H1 (cell line): ENCODE measurements at regions not wholly inside any gene's neighbourhood (a gene's known extent, or its start where the extent isn't known, plus 50 kb on each side); places are given as distances from the start of the nearest gene placed in this dataset.
A peak's percentile ranks its signal among the peaks of the same experiment; 100 is the strongest.

Source experiments
- CTCF ChIA-PET: fragments of 300-600 bp; sonication (Branson Sonifier 250); formaldehyde crosslinking; loops from one replicate; lab custom pipeline; 2021; ENCODE audit not compliant: partially characterized antibody; lab: Charles Lee
- POLR2A ChIA-PET: fragments of 300-600 bp; sonication (Branson Sonifier 250); formaldehyde crosslinking; loops from one replicate; lab custom pipeline; 2021; ENCODE audit warnings: inconsistent platforms; ENCODE audit not compliant: partially characterized antibody; lab: Charles Lee
- DNase-seq, 2 experiments: peaks; one replicate each; pipeline versions ENCODE4 v3.0.0 to v3.0.0-alpha.2; 2010 to 2022; ENCODE audit warnings: low spot score in 2 of 2, low read depth in 1 of 2, mixed read lengths in 1 of 2
- FAIRE-seq: peaks from 2 replicates; lab custom pipeline; 2011; peaks lifted over from hg19 to GRCh38; lab: Jason Lieb, UNC
- H2AFZ ChIP-seq: 2 replicates; pipeline ENCODE4 v1.8.1; 2012; ENCODE audit warnings: low read length, inconsistent platforms
- H2AK5ac ChIP-seq: 2 replicates; pipeline ENCODE4 v1.6.1; 2013; ENCODE audit warnings: low read depth, low read length
- H2BK120ac ChIP-seq: replicated peaks from 2 replicates; pipeline ENCODE3; 2013; ENCODE audit warnings: low read depth, low read length, inconsistent platforms
- H2BK12ac ChIP-seq: 2 replicates; pipeline ENCODE4 v1.6.1; 2013; ENCODE audit warnings: low read depth, low read length
- H2BK15ac ChIP-seq: 2 replicates; pipeline ENCODE4 v1.6.1; 2013; ENCODE audit warnings: low read length
- H2BK20ac ChIP-seq: 2 replicates; pipeline ENCODE4 v1.6.1; 2013; ENCODE audit warnings: low read length
- H2BK5ac ChIP-seq: 2 replicates; pipeline ENCODE4 v1.6.1; 2013; ENCODE audit warnings: low read depth, low read length
- H3K14ac ChIP-seq: 2 replicates; pipeline ENCODE4 v1.6.1; 2013; ENCODE audit warnings: inconsistent platforms; ENCODE audit not compliant: insufficient read length
- H3K18ac ChIP-seq: 2 replicates; pipeline ENCODE4 v1.6.1; 2013; ENCODE audit warnings: low read length; ENCODE audit errors: extremely low read depth
- H3K23ac ChIP-seq: 2 replicates; pipeline ENCODE4 v1.6.1; 2013; ENCODE audit warnings: inconsistent platforms; ENCODE audit not compliant: insufficient read length
- H3K23me2 ChIP-seq: 2 replicates; pipeline ENCODE4 v1.6.1; 2013; ENCODE audit warnings: low read depth, low read length
- H3K27ac ChIP-seq: 2 replicates; pipeline ENCODE4 v1.6.1; 2011; ENCODE audit warnings: low read depth, low read length, inconsistent platforms
- H3K27me3 ChIP-seq, 4 experiments: replicated peaks in 1 of 4; 1 replicate in 1 of 4; 2 replicates in 3 of 4; pipeline versions ENCODE4 v1.6.1 to v1.8.1; 2011 to 2013; ENCODE audit warnings: low read length in 3 of 4, mild to moderate bottlenecking in 3 of 4, inconsistent platforms in 2 of 4, mixed read lengths in 2 of 4, moderate library complexity in 1 of 4; ENCODE audit not compliant: control insufficient read depth in 3 of 4, insufficient read depth in 3 of 4; ENCODE audit errors: extremely low read depth in 1 of 4
- H3K36me3 ChIP-seq, 4 experiments: 2 replicates each; pipeline versions ENCODE4 v1.6.1 to v1.8.1; 2011 to 2013; ENCODE audit warnings: mild to moderate bottlenecking in 4 of 4, low read length in 3 of 4, moderate library complexity in 2 of 4, control low read depth in 1 of 4, inconsistent platforms in 1 of 4; ENCODE audit not compliant: insufficient read depth in 4 of 4, control insufficient read depth in 2 of 4
- H3K4ac ChIP-seq: replicated peaks from 2 replicates; pipeline ENCODE3; 2013; ENCODE audit warnings: low read length, low read depth, mixed read lengths, inconsistent platforms; ENCODE audit not compliant: insufficient read length
- H3K4me1 ChIP-seq, 4 experiments: replicated peaks in 1 of 4; 1 replicate in 1 of 4; 2 replicates in 3 of 4; pipeline versions ENCODE4 v1.6.1 to v1.8.1; 2011 to 2013; ENCODE audit warnings: low read length in 3 of 4, inconsistent platforms in 2 of 4, mixed read lengths in 1 of 4; ENCODE audit not compliant: insufficient read depth in 4 of 4, control insufficient read depth in 3 of 4
- H3K4me2 ChIP-seq, 2 experiments: 2 replicates each; pipeline versions ENCODE4 v1.6.1 to v1.8.1; 2011 to 2013; ENCODE audit warnings: low read depth in 2 of 2, low read length in 2 of 2, control low read depth in 1 of 2, inconsistent platforms in 1 of 2, mild to moderate bottlenecking in 1 of 2; ENCODE audit not compliant: insufficient read depth in 1 of 2
- H3K4me3 ChIP-seq, 4 experiments: fragments of 200-600, 300-600 bp in 1 of 4; sonication (generic), shearing (Covaris generic), sonication (Bioruptor Twin) in 1 of 4; 2 replicates each; pipeline versions ENCODE4 v1.5.1 to v1.8.1; 2011 to 2016; ENCODE audit warnings: low read length in 4 of 4, low read depth in 3 of 4, control low read depth in 2 of 4, inconsistent platforms in 2 of 4, mild to moderate bottlenecking in 2 of 4, mixed read lengths in 1 of 4, moderate library complexity in 1 of 4; ENCODE audit not compliant: insufficient read depth in 2 of 4; ENCODE audit errors: extremely low read depth in 1 of 4
- H3K56ac ChIP-seq: replicated peaks from 2 replicates; pipeline ENCODE3; 2013; ENCODE audit warnings: low read depth, mild to moderate bottlenecking, mixed read lengths, low read length, inconsistent platforms; ENCODE audit not compliant: insufficient read length
- H3K79me1 ChIP-seq: 2 replicates; pipeline ENCODE4 v1.6.1; 2013; ENCODE audit warnings: low read depth, low read length, control low read depth
- H3K79me2 ChIP-seq, 2 experiments: 2 replicates each; pipeline versions ENCODE4 v1.6.1 to v1.8.1; 2012 to 2013; ENCODE audit warnings: low read length in 2 of 2, mild to moderate bottlenecking in 2 of 2, inconsistent platforms in 1 of 2; ENCODE audit not compliant: insufficient read depth in 2 of 2, control insufficient read depth in 1 of 2
- H3K9ac ChIP-seq, 4 experiments: replicated peaks in 1 of 4; 1 replicate in 1 of 4; 2 replicates in 3 of 4; pipeline versions ENCODE4 v1.6.1 to v1.8.1; 2011 to 2013; ENCODE audit warnings: low read depth in 3 of 4, low read length in 3 of 4, control low read depth in 2 of 4, mild to moderate bottlenecking in 2 of 4, moderate library complexity in 2 of 4, inconsistent platforms in 1 of 4; ENCODE audit errors: extremely low read depth in 1 of 4
- H3K9me3 ChIP-seq, 2 experiments: 2 replicates each; pipeline versions ENCODE4 v1.6.1 to v1.8.1; 2012 to 2013; ENCODE audit warnings: mild to moderate bottlenecking in 2 of 2, moderate library complexity in 2 of 2, control low read depth in 1 of 2, inconsistent platforms in 1 of 2, low read depth in 1 of 2, low read length in 1 of 2, mixed read lengths in 1 of 2; ENCODE audit not compliant: insufficient read depth in 2 of 2
- H4K20me1 ChIP-seq, 2 experiments: replicated peaks in 1 of 2; 2 replicates each; pipeline versions ENCODE3 to v1.8.1; 2011 to 2013; ENCODE audit warnings: inconsistent platforms in 2 of 2, low read length in 2 of 2, mild to moderate bottlenecking in 1 of 2; ENCODE audit not compliant: insufficient read depth in 2 of 2, control insufficient read depth in 1 of 2
- H4K5ac ChIP-seq: 2 replicates; pipeline ENCODE4 v1.6.1; 2013; ENCODE audit warnings: low read length, low read depth, mixed read lengths, inconsistent platforms; ENCODE audit not compliant: insufficient read length
- H4K8ac ChIP-seq: 2 replicates; pipeline ENCODE4 v1.8.0; 2013; ENCODE audit warnings: mild to moderate bottlenecking, moderate library complexity, low read length, inconsistent platforms; ENCODE audit not compliant: insufficient read depth; ENCODE audit errors: extremely low read depth
- H4K91ac ChIP-seq: replicated peaks from 2 replicates; pipeline ENCODE3; 2013; ENCODE audit warnings: low read length, mixed read lengths, inconsistent platforms; ENCODE audit not compliant: insufficient read length
- CBX5 ChIP-seq: fragments of 300-800, 300-1000 bp; sonication (generic); IDR thresholded peaks from 2 replicates; pipeline ENCODE4 v1.7.1; 2016; ENCODE audit warnings: antibody characterized with exemption, low read length, low read depth
- CEBPB ChIP-seq: IDR thresholded peaks from 2 replicates; pipeline ENCODE4 v1.6.1; 2012; ENCODE audit warnings: low read depth, low read length
- EGR1 ChIP-seq: IDR thresholded peaks from 2 replicates; pipeline ENCODE4 v1.6.1; 2011; ENCODE audit warnings: low read depth, low read length, borderline replicate concordance
- NANOG ChIP-seq: IDR thresholded peaks from 2 replicates; pipeline ENCODE4 v1.6.1; 2011; ENCODE audit warnings: low read length, low read depth, mild to moderate bottlenecking, inconsistent platforms; ENCODE audit not compliant: insufficient read depth, poor library complexity, severe bottlenecking
- PHF8 ChIP-seq: fragments of 200-600 bp; sonication (generic); conservative IDR thresholded peaks from 2 replicates; pipeline ENCODE4 v1.7.1; 2012; ENCODE audit warnings: low read depth, mild to moderate bottlenecking, inconsistent platforms, low read length, moderate library complexity
- RBBP5 ChIP-seq: IDR thresholded peaks from 2 replicates; pipeline ENCODE4 v1.7.1; 2012; ENCODE audit warnings: low read depth, mild to moderate bottlenecking, inconsistent platforms, low read length, moderate library complexity, borderline replicate concordance
- SP4 ChIP-seq: IDR thresholded peaks from 2 replicates; pipeline ENCODE4 v1.6.1; 2012; ENCODE audit warnings: low read length, inconsistent platforms
- ZNF274 ChIP-seq: IDR thresholded peaks from 2 replicates; pipeline ENCODE4 v1.7.0; 2012; ENCODE audit warnings: low read length, borderline replicate concordance; ENCODE audit errors: extremely low read depth
- WGBS, 2 experiments: shearing (Covaris generic) in 1 of 2; methylation state at CpG; one replicate each; pipeline versions ENCODE4 v1.1.6 to v1.1.7; 2013 to 2015; ENCODE audit warnings: low lambda C conversion rate in 2 of 2, mixed read lengths in 2 of 2, inconsistent platforms in 1 of 2, low coverage in 1 of 2, missing lambda C conversion rate in 1 of 2; ENCODE audit not compliant: insufficient replicate concordance in 2 of 2, insufficient coverage in 1 of 2, insufficient read length in 1 of 2; ENCODE audit errors: extremely low coverage in 1 of 2, missing lambda C conversion rate in 1 of 2; 5-methylcytosine and 5-hydroxymethylcytosine counted together

- no peaks in the 10 kb centered on the region for H3K23me2 ChIP-seq
- no peaks in the 10 kb centered on the region for H3K79me1 ChIP-seq
- no peak overlapping the region for H3K56ac ChIP-seq
- H3K4me1 ChIP-seq: peaks cover 0 to 7% (median 3%) of the 10 kb centered on the region in 4 experiments; a peak in 3 of 7 replicates
- no peak overlapping the region for H3K4ac ChIP-seq
- H2BK15ac ChIP-seq: no peak overlapping the region
- H3K14ac ChIP-seq: no peak overlapping the region
- no peak overlapping the region for H3K9ac ChIP-seq
- no peak for TF ChIP-seq NANOG
- no peak for TF ChIP-seq CBX5
- TF ChIP-seq RBBP5: no peak
- no peak for TF ChIP-seq CEBPB
- TF ChIP-seq ZNF274: no peak
- no peak for TF ChIP-seq EGR1
- no peak for TF ChIP-seq SP4
- TF ChIP-seq PHF8: no peak
- H3K27me3 ChIP-seq: no peaks in the 10 kb centered on the region; a peak in 1 of 7 replicates
- H4K5ac ChIP-seq: no peak overlapping the region
- H3K23ac ChIP-seq: no peak overlapping the region
- no peak overlapping the region for H2BK5ac ChIP-seq
- H3K4me2 ChIP-seq: peak overlapping the region; percentile 46 to 53; a peak in 3 of 4 replicates
- POLR2A ChIA-PET: interaction anchor here (1.1 kb wide), 1 partner anchor 127 kb away, joined by 3 read pairs; no protein-coding TSS in a partner anchor
- H3K4me3 ChIP-seq: peak overlapping the region in 1 of 4 experiments; percentile 36; a peak in 1 of 8 replicates
- H3K9me3 ChIP-seq: no peaks in the 10 kb centered on the region
- H3K18ac ChIP-seq: no peak overlapping the region
- no peak overlapping the region for H4K8ac ChIP-seq
- CTCF ChIA-PET: interaction anchor here (0.5 to 1.5 kb wide), 3 partner anchors 25 to 1296 kb away, joined by 3 read pairs; no protein-coding TSS in a partner anchor
- peak overlapping the region; percentile 41; the same call in 1 of the 2 replicates for H3K27ac ChIP-seq
- H2BK12ac ChIP-seq: no peak overlapping the region; the same call in 1 of the 2 replicates
- DNase-seq (no peak), FAIRE-seq (no peak)
- peak overlapping the region; percentile 95; the same call in 1 of the 2 replicates for H2AFZ ChIP-seq
- H3K36me3 ChIP-seq: no peaks in the 10 kb centered on the region
- H2AK5ac ChIP-seq: no peak overlapping the region
- H2BK20ac ChIP-seq: no peak overlapping the region; the same call in 1 of the 2 replicates
- no peaks in the 10 kb centered on the region for H4K20me1 ChIP-seq
- H2BK120ac ChIP-seq: peak overlapping the region; percentile 13
- no peak overlapping the region for H4K91ac ChIP-seq
- WGBS, 2 experiments: 67% methylated on average over 3 of the region's 3 CpGs; no CpG with 5 or more reads in 1 of the 2 experiments
- no peaks in the 10 kb centered on the region for H3K79me2 ChIP-seq
Observed at GRCh38 chr14:60356386-60356785, 107.4 kb downstream of the PPM1A start.
